ENCODE measurements at regions not wholly inside any gene's neighbourhood (a gene's known extent, or its start where the extent isn't known, plus 50 kb on each side); places are given as distances from the start of the nearest gene placed in this dataset.
"Not testable (repeated sequence)": the region's sequence is repeated elsewhere in the genome, so short reads cannot be mapped to it uniquely, and the experiment has no call there.

DNA sequence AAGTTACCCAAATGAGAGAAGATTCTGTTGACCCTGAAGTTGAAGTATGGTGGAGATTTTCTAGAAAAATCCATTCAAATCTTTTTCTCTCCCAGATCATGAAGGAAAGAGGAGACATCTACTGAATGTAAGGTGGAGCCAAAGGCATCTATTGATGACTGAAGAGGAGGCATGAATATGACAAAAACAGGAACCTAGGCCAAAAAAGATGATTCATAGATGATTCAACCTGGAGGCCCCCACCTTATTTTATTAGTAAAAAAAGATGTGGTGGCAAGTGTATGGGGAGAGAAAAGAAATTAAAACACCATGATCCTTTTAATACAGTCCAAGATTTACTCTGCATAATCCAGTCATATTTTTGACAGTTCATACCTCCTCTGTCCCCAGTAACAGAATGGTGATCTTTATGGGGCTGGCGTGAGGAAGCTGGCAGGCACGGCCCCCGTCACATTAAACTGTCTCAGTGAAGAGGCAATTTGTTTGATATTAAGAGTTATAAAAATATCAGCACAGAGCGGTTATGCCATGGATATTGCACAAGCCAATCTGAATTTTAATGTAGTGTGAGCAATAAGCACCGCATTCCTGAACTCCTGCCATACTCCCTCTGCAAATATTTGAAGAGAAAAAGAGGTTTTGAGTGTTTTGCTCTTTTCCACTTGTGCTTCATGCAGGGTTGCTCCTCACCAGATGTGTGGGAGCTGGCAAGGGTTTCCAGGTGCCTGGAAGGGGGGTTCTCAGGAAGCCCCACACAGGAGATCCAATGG lies 94.4 kb downstream of the TRIM43 start:
- peak in 1 of 4 donors; percentile 20 for TF ChIP-seq POLR2AphosphoS5 (IDR thresholded peaks at IDR 0.05)
- H3K36me3 ChIP-seq; H3K27me3 ChIP-seq; DNase-seq; H3K4me3 ChIP-seq; H3K27ac ChIP-seq; H3K9me3 ChIP-seq; intact Hi-C loops (cut with DNase I): not testable (repeated sequence)
- WGBS, 2 donors = 22 to 50% methylated on average over 5 of the region's 5 CpGs
- peaks cover 0 to 14% (median 7%) of the 10 kb centered on the region in 4 donors for H3K4me1 ChIP-seq

DNA sequence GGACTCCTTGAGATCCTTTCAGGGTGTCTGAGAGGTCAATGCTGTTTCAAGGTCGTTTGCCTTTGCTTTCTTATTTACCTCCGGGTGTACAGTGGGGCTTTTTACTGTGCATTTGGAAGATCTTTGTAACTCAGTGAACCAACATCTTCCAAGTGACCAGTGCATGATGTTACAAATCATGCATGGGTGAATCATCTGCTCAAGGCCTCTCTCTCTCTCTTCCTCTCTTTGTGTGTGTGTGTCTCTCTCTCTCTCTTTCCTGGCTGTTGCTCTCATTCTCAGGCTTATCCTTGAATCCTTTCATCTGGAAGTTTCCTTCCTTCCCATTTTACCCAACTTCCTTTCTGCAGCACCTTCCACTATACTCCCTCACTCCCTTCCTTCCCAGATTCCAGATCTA lies 96.1 kb downstream of the TRIM43 start:
- WGBS, 2 donors = 58 to 83% methylated on average over 1 to 2 of the region's 2 CpGs
- H3K27me3 ChIP-seq; H3K36me3 ChIP-seq; H3K9me3 ChIP-seq; intact Hi-C loops (cut with DNase I); H3K4me3 ChIP-seq; H3K27ac ChIP-seq; DNase-seq; H3K4me1 ChIP-seq: not testable (repeated sequence)

DNA sequence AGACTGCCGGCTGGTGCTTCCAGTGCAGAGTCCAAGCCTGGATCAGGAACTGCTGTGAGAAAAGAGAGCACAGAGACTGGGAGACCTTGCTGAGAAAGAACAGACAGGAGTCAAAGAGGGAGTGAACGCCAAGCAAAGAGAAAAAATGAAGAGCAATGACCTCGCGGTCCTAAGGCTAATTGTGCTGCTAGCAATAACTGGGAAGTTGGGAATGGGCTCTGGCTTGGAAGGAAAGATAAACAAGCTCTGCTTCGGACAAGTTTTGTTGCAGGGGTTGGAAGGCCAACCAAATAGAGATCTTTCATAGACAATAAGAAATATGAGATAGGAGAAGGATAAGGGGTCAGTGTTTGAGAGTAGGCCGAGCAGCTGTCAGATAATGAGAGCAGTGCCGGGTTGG lies 99.4 kb downstream of the TRIM43 start:
- H3K4me3 ChIP-seq; intact Hi-C loops (cut with DNase I); H3K27me3 ChIP-seq; H3K4me1 ChIP-seq; H3K36me3 ChIP-seq; DNase-seq; H3K9me3 ChIP-seq; H3K27ac ChIP-seq: not testable (repeated sequence)
- 83 to 90% methylated on average over 7 of the region's 7 CpGs for WGBS, 2 donors

DNA sequence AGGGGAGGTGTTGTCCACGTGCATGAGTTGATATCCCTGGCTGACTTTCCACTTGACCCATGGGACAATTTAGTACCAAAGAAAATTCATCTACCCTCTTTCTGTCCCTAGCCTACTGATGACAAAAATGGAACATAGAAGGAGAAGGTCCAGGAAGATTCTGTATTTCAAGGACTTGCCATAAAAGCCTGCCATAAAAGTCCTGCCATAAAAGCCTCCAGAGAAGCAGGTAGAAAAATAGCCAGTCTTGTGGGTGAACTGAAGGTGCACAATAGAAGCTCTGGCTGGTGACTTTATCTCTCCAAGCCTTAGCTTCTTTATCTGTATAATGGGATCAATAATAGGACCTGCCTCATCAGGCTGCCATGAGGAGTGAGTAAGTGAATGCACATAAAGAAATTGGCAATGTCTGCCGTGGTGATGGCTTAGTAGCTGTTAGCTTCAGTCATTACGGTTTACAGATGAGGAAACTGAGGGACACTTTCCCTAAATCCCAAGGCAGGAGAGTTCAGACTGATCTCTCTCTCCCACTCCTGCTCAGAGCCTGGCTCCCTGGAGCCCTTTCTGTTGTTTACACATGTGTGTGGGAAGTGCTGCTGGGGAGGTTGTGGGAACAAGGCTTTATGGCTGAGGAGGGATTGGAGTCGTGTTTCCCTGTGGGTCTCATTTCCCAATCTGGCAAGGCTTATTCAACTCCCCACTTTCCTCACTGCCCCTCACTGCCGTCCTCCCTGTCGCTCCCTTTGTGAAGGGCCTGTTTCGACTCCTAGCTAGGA lies 101.5 kb downstream of the TRIM43 start:
- 58 to 79% methylated on average over 7 of the region's 7 CpGs for WGBS, 2 donors
- DNase-seq = not testable (repeated sequence)

DNA sequence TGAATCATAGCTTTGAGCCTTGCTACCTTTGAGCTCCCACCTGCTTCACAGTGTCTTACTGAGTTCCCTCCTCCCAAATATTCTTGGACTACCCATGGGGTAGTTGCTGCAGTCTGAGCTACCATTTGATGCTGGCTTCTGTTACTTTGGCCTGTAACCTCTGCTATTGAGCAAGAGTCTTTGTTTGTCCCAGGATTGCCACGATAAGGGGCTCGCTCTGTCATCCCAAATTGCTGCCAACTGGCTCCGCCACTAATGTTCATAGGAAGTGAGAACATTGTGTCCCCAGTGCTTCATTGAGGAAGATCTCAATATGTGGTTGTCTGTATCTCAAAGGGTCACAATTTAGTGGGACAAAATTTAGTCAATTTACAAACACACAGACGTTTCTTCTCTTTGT lies 103.8 kb downstream of the TRIM43 start:
- 78 to 88% methylated on average over 4 of the region's 4 CpGs for WGBS, 2 donors
- Histone ChIP-seq H3K9me3 (no peaks in the 10 kb centered on the region), H3K36me3 (no peaks in the 10 kb centered on the region), H3K4me1 (no peaks in the 10 kb centered on the region), H3K27ac (peak overlapping the region in 1 of 4 donors; percentile 20), H3K27me3 (no peaks in the 10 kb centered on the region), H3K4me3 (no peak overlapping the region)
- intact Hi-C loops (cut with DNase I) = no loop called here
- peak; percentile 79 for DNase-seq
- TF ChIP-seq, protein P1, sequence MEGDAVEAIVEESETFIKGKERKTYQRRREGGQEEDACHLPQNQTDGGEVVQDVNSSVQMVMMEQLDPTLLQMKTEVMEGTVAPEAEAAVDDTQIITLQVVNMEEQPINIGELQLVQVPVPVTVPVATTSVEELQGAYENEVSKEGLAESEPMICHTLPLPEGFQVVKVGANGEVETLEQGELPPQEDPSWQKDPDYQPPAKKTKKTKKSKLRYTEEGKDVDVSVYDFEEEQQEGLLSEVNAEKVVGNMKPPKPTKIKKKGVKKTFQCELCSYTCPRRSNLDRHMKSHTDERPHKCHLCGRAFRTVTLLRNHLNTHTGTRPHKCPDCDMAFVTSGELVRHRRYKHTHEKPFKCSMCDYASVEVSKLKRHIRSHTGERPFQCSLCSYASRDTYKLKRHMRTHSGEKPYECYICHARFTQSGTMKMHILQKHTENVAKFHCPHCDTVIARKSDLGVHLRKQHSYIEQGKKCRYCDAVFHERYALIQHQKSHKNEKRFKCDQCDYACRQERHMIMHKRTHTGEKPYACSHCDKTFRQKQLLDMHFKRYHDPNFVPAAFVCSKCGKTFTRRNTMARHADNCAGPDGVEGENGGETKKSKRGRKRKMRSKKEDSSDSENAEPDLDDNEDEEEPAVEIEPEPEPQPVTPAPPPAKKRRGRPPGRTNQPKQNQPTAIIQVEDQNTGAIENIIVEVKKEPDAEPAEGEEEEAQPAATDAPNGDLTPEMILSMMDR (IDR thresholded peaks at IDR 0.05) = no peak
- TF ChIP-seq EP300 (IDR thresholded peaks at IDR 0.05) = no peak
- peak in 1 of 4 donors; percentile 29 for TF ChIP-seq POLR2AphosphoS5 (IDR thresholded peaks at IDR 0.05)

More for the DNA sequence above, 101.5 kb downstream of the TRIM43 start:
- H3K9me3 ChIP-seq; intact Hi-C loops (cut with DNase I); H3K27ac ChIP-seq; H3K36me3 ChIP-seq; H3K4me3 ChIP-seq; H3K27me3 ChIP-seq; H3K4me1 ChIP-seq: not testable (repeated sequence)

DNA sequence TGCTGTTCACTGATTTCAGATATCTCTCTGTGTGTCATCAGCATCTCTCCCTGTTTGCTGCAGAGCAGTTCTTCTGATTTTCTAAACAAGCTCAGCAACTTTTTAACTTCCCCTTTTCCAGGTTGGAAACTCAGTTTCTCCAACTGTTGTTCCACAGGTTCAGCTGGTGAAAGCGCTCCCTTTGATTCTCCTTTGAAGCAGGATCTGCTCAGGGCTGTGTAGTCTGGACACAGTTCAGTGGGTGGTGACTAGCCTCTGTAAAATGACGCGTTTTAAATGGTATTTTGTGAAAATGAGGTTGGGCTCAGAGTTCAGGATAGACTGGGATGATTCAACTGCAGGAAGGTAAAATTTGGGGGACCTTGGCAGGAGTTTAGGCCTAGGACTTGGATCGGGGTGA lies 106.3 kb downstream of the TRIM43 start:
- intact Hi-C loops (cut with DNase I) = no loop called here
- TF ChIP-seq, protein P1 (IDR thresholded peaks at IDR 0.05) = no peak
- TF ChIP-seq EP300 (IDR thresholded peaks at IDR 0.05) (no peak), POLR2A (IDR thresholded peaks at IDR 0.05) (no peak), POLR2AphosphoS5 (IDR thresholded peaks at IDR 0.05) (no peak)
- no peaks in the 10 kb centered on the region for H3K36me3 ChIP-seq
- H3K27me3 ChIP-seq = no peaks in the 10 kb centered on the region
- no peak for DNase-seq
- 85 to 92% methylated on average over 4 of the region's 4 CpGs for WGBS, 2 donors
- no peaks in the 10 kb centered on the region for H3K9me3 ChIP-seq
- H3K27ac ChIP-seq = no peak overlapping the region
- no peak overlapping the region for H3K4me3 ChIP-seq
- H3K4me1 ChIP-seq = no peaks in the 10 kb centered on the region

DNA sequence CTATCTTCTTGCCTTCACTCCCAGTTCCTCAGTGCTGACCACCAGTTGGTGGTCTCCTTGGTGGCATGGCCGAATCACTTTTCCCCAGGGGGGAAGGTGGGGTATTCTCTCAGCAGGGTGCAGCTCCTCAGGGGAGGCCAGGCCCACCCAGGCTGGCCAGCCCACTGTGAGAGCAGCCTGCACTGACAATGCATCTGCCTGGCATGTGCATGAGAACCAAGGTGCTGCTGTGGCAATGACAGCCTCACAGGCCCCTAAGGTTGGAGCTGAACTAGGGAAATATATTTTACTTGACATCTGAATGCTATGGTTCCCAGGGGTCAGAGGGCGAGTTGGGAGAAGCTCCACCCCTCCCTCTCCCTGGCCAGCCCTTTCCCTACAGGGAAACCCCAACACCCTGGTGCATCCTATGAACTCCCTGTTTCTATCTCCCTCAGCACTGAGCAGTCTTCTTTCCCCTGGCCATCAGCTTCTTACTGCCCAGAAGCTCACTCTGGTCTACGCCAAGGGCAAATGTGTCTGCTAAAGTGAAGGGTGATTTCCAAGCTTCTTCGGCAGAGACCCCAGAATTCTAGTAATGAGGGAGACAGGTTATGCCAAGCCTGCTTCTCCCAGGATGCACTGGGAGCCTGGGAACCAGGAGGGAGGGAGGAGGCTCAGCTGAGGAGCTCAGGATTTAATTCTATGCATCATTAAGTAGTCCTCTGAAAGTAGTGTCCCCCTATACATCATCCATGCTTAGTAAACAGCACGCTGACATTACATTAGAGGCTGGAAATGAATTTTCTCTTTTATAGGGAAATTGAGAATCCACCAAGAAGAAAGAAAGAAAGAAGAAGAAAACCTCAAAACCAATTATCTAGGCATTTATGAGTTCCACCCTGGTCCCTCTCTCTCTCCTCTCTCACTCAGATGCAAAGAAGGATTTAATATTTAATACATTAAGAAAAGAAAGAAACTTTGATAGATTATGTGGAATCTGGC lies 107.7 kb downstream of the TRIM43 start:
- H3K27ac ChIP-seq; DNase-seq; H3K9me3 ChIP-seq; H3K36me3 ChIP-seq; H3K27me3 ChIP-seq; H3K4me3 ChIP-seq; intact Hi-C loops (cut with DNase I); H3K4me1 ChIP-seq: not testable (repeated sequence)
- WGBS, 2 donors = 81 to 84% methylated on average over 5 of the region's 5 CpGs
